AG10803 (cell line): ENCODE measurements at regions not wholly inside any gene's neighbourhood (a gene's known extent, or its start where the extent isn't known, plus 50 kb on each side); places are given as distances from the start of the nearest gene placed in this dataset.
"Not testable (repeated sequence)": the region's sequence is repeated elsewhere in the genome, so short reads cannot be mapped to it uniquely, and the experiment has no call there.

Source experiments
- DNase-seq: peaks from one replicate; pipeline ENCODE4 v3.0.0; 2010; ENCODE audit warnings: low read depth
- H3K4me3 ChIP-seq: 2 replicates; pipeline ENCODE4 v1.5.1; 2011; ENCODE audit warnings: mild to moderate bottlenecking, low read length, control low read depth
- TF ChIP-seq, protein P1 (sequence below): conservative IDR thresholded peaks from 2 replicates; pipeline ENCODE4 v1.5.1; 2011; ENCODE audit warnings: mild to moderate bottlenecking, low read length, control low read depth, inconsistent platforms

- TF ChIP-seq, protein P1, sequence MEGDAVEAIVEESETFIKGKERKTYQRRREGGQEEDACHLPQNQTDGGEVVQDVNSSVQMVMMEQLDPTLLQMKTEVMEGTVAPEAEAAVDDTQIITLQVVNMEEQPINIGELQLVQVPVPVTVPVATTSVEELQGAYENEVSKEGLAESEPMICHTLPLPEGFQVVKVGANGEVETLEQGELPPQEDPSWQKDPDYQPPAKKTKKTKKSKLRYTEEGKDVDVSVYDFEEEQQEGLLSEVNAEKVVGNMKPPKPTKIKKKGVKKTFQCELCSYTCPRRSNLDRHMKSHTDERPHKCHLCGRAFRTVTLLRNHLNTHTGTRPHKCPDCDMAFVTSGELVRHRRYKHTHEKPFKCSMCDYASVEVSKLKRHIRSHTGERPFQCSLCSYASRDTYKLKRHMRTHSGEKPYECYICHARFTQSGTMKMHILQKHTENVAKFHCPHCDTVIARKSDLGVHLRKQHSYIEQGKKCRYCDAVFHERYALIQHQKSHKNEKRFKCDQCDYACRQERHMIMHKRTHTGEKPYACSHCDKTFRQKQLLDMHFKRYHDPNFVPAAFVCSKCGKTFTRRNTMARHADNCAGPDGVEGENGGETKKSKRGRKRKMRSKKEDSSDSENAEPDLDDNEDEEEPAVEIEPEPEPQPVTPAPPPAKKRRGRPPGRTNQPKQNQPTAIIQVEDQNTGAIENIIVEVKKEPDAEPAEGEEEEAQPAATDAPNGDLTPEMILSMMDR: no peak
- H3K4me3 ChIP-seq: no peak overlapping the region
- no peak for DNase-seq
These were observed 709.8 kb downstream of the PCDH17 start for GRCh38 chr13:58341318-58341717.

DNA sequence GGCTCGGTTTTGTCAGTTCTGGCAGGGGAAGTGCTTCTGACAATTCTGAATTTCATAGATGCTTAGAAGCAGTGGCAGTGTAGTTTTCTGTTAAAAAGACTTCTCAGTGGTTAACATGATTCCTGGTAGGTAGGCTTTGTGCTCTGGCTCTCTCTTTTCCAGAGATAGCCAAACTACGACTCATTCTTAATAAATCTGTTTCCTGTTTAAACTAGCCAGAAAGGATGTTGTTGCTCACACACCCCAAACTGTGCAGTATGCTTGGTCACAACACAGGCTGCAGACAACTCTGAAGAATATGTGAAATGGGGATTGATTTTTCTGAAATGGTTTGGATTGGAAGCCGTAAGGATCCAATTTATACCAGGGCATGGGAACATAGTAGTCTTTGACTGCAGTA, 711.5 kb downstream of the PCDH17 start:
- TF ChIP-seq, protein P1: no peak
- H3K4me3 ChIP-seq: no peak overlapping the region
- DNase-seq: no peak

DNA sequence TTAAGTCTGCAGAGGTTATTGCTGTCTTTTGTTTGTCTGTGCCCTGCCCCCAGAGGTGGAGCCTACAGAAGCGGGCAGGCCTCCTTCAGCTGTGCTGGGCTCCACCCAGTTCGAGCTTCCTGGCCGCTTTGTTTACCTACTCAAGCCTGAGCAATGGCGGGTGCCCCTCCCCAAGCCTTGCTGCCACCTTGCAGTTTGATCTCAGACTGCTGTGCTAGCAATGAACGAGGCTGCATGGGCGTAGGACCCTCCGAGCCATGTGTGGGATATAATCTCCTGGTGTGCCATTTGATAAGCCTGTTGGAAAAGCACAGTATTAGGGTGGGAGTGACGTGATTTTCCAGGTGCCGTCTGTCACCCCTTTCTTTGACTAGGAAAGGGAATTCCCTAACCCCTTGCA, 720.6 kb downstream of the PCDH17 start:
- DNase-seq: not testable (repeated sequence)

DNA sequence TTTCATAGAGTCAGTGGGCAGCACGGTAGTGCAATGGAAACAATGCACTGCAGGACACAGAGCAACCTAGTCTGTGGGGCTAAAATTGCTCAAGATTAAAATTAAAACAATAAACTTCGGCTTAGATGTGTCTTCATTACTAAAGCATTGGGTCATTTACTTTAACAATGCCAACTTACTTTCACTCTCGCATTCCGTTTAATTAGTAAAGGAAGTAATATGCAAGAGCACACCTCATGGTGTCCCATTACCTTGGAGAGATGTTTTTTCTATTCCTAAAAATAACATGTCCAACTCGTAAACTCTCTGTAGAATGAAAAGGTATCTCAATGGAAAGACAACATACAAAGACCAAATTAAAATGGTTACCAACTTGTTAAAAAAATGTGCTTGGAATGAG, 738.4 kb downstream of the PCDH17 start:
- TF ChIP-seq, protein P1: no peak
- no peak for DNase-seq
- H3K4me3 ChIP-seq: no peak overlapping the region

More for the DNA sequence above, 720.6 kb downstream of the PCDH17 start:
- not testable (repeated sequence) for H3K4me3 ChIP-seq

DNA sequence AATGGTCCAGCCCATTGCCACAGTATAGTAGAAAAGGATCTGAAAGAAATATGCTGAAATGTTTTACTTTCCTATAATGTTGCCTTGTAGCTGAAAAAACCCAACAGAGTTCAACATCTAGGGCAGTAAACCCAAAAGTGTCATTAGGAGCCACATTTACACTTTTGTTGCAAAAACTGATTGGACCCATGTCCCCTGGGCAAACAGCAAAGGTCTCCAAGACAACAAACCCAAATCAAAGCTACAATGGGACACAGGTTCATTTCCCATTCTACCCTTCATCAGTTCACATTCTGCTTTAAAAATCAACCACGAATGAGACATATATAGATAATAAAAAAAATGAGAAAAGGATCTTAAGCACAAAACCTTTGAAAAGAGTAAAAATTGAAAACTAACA, 744.8 kb downstream of the PCDH17 start:
- TF ChIP-seq, protein P1: no peak
- H3K4me3 ChIP-seq: no peak overlapping the region
- no peak for DNase-seq

DNA sequence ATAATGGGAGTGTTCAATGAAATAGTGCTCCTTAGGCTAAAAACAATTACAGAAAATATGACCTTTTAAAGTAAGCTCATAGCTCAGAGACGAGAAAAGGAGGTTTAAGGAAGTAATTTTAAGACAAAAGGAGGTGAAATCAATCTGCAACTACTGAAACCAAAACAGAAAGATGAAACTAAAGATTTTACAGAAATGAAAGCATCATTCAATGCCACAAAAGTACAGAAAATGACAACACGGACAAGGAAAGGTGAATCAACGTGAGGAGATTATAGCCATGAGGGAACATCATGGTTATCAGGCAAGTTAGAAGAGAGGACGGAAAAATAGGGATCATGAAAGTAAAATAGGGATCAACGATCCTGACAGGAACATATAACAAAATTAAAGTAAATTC, 745.2 kb downstream of the PCDH17 start:
- TF ChIP-seq, protein P1: no peak
- no peak overlapping the region for H3K4me3 ChIP-seq
- no peak for DNase-seq

- TF ChIP-seq, protein P1: no peak
- DNase-seq: no peak
- no peak overlapping the region for H3K4me3 ChIP-seq
These were observed 747.7 kb downstream of the PCDH17 start for GRCh38 chr13:58379221-58379620.

DNA sequence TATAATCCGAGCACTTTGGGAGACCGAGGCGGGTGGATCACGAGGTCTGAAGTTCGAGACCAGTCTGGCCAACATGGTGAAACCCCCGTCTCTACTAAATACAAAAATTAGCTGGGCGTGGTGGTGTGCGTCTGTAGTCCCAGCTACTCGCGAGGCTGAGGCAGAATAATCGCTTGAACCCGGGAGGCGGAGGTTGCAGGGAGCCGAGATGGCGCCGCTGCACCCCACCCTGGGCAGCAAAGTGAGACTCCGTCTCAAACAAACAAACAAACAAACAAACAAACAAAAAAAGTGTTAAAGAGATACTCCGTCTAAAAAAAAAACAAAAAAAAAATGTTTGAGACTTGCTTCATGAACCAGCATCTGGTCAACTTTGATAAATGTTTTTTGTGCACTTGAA, 753.8 kb downstream of the PCDH17 start:
- DNase-seq, H3K4me3 ChIP-seq: not testable (repeated sequence)
